B cell (primary cell): ENCODE measurements at regions not wholly inside any gene's neighbourhood (a gene's known extent, or its start where the extent isn't known, plus 50 kb on each side); places are given as distances from the start of the nearest gene placed in this dataset.

Source experiments
- CTCF ChIP-seq: fragments of 200-600 bp; IDR thresholded peaks from one replicate; pipeline ENCODE4 v1.8.0; 2022; ENCODE audit warnings: antibody characterized with exemption, mild to moderate bottlenecking
- EZH2 ChIP-seq: IDR thresholded peaks from 2 replicates; pipeline ENCODE4 v1.6.1; 2012; ENCODE audit warnings: borderline replicate concordance, low read depth, mild to moderate bottlenecking, moderate library complexity, low read length; ENCODE audit not compliant: insufficient read depth, poor library complexity, severe bottlenecking

- TF ChIP-seq CTCF (no peak), EZH2 (no peak)
Measured at GRCh38 chr12:112682586-112682985, 109.0 kb upstream of the RPH3A start.
